ENCODE measurements at regions not wholly inside any gene's neighbourhood (a gene's known extent, or its start where the extent isn't known, plus 50 kb on each side); places are given as distances from the start of the nearest gene placed in this dataset.

GRCh38 chr4:69026974-69027373 lies 69.3 kb upstream of the UGT2B7 start:
- TF ChIP-seq SIN3A (IDR thresholded peaks at IDR 0.05; ENCODE audit: borderline replicate concordance, low read depth, low read length) (no peak), CTCF (IDR thresholded peaks at IDR 0.05) (no peak), RCOR1 (IDR thresholded peaks at IDR 0.05; ENCODE audit: low read length) (no peak), RAD21 (IDR thresholded peaks at IDR 0.05; ENCODE audit: low read length) (no peak), YY1 (IDR thresholded peaks at IDR 0.05; ENCODE audit: low read depth) (no peak), ZBTB33 (IDR thresholded peaks at IDR 0.05; ENCODE audit: borderline replicate concordance, low read depth) (no peak), REST (IDR thresholded peaks at IDR 0.05; ENCODE audit: low read depth, low read length) (no peak), EP300 (IDR thresholded peaks at IDR 0.05; ENCODE audit: borderline replicate concordance in 1 of 2, low read depth in 1 of 2, low read length in 1 of 2) (no peak), POLR2AphosphoS5 (IDR thresholded peaks at IDR 0.05; ENCODE audit: low read depth, low read length) (no peak), MAX (IDR thresholded peaks at IDR 0.05; ENCODE audit: low read depth) (no peak), TEAD4 (IDR thresholded peaks at IDR 0.05; ENCODE audit: borderline replicate concordance, insufficient read depth) (no peak), PBX3 (IDR thresholded peaks at IDR 0.05) (no peak), TAF1 (IDR thresholded peaks at IDR 0.05; ENCODE audit: borderline replicate concordance, low read depth, low read length) (no peak)

Data from SK-N-SH (cell line).